Common myeloid progenitor, CD34-positive (primary cell): ENCODE measurements at regions not wholly inside any gene's neighbourhood (a gene's known extent, or its start where the extent isn't known, plus 50 kb on each side); places are given as distances from the start of the nearest gene placed in this dataset.
"Not testable (repeated sequence)": the region's sequence is repeated elsewhere in the genome, so short reads cannot be mapped to it uniquely, and the experiment has no call there.

Experiments used
- CTCF ChIA-PET: fragments of 350-600 bp; sonication (Branson Sonifier 250); formaldehyde crosslinking; loops from one replicate; lab custom pipeline; 2021; ENCODE audit warnings: antibody characterized with exemption; lab: Charles Lee
- POLR2A ChIA-PET: fragments of 350-600 bp; sonication (Branson Sonifier 250); formaldehyde crosslinking; loops from one replicate; lab custom pipeline; 2021; ENCODE audit warnings: antibody characterized with exemption; lab: Charles Lee
- DNase-seq, 3 donors: peaks; one replicate each; pipeline versions ENCODE4 v3.0.0 to v3.0.0-alpha.2; 2013
- H3K27ac ChIP-seq, 2 experiments: 1 replicate in 1 of 2; 2 replicates in 1 of 2; pipeline ENCODE4 v1.7.0; 2013; ENCODE audit warnings: inconsistent platforms in 2 of 2, low read length in 2 of 2, mild to moderate bottlenecking in 2 of 2, low read depth in 1 of 2, moderate library complexity in 1 of 2; ENCODE audit not compliant: severe bottlenecking in 2 of 2, insufficient read depth in 1 of 2, poor library complexity in 1 of 2
- H3K27me3 ChIP-seq, 5 experiments: replicated peaks in 2 of 5; 1 replicate in 3 of 5; 2 replicates in 2 of 5; pipeline versions ENCODE4 v1.6.1 to v1.7.0; 2013; ENCODE audit warnings: low read length in 4 of 5, mild to moderate bottlenecking in 2 of 5, moderate library complexity in 2 of 5, inconsistent platforms in 1 of 5; ENCODE audit not compliant: insufficient read depth in 5 of 5, control insufficient read depth in 4 of 5
- H3K36me3 ChIP-seq, 4 experiments: 1 replicate in 2 of 4; 2 replicates in 2 of 4; pipeline versions ENCODE4 v1.6.1 to v1.7.0; 2013; ENCODE audit warnings: low read length in 3 of 4, control low read depth in 1 of 4, mild to moderate bottlenecking in 1 of 4; ENCODE audit not compliant: control insufficient read depth in 4 of 4, insufficient read depth in 4 of 4
- H3K4me1 ChIP-seq, 4 experiments: 1 replicate in 3 of 4; 2 replicates in 1 of 4; pipeline versions ENCODE4 v1.6.1 to v1.7.1; 2013; ENCODE audit warnings: low read length in 3 of 4, mild to moderate bottlenecking in 3 of 4, control low read depth in 1 of 4, inconsistent platforms in 1 of 4, moderate library complexity in 1 of 4; ENCODE audit not compliant: control insufficient read depth in 4 of 4, insufficient read depth in 4 of 4; ENCODE audit errors: control extremely low read depth in 1 of 4
- H3K4me3 ChIP-seq, 7 experiments: 1 replicate in 4 of 7; 2 replicates in 3 of 7; pipeline versions ENCODE4 v1.5.1 to v1.7.0; 2013; ENCODE audit warnings: mild to moderate bottlenecking in 7 of 7, low read length in 6 of 7, moderate library complexity in 6 of 7, inconsistent platforms in 2 of 7, low read depth in 2 of 7, control low read depth in 1 of 7; ENCODE audit not compliant: insufficient read depth in 4 of 7, control insufficient read depth in 1 of 7; ENCODE audit errors: extremely low read depth in 1 of 7
- H3K9me3 ChIP-seq, 5 experiments: 1 replicate in 4 of 5; 2 replicates in 1 of 5; pipeline versions ENCODE4 v1.6.1 to v1.7.1; 2013; ENCODE audit warnings: low read length in 4 of 5, mild to moderate bottlenecking in 2 of 5, inconsistent platforms in 1 of 5, low read depth in 1 of 5, moderate library complexity in 1 of 5; ENCODE audit not compliant: control insufficient read depth in 4 of 5, insufficient read depth in 2 of 5; ENCODE audit errors: control extremely low read depth in 1 of 5
- WGBS: methylation state at CpG from one replicate; pipeline ENCODE4 v1.1.5; 2013; ENCODE audit not compliant: insufficient coverage; 5-methylcytosine and 5-hydroxymethylcytosine counted together

DNA sequence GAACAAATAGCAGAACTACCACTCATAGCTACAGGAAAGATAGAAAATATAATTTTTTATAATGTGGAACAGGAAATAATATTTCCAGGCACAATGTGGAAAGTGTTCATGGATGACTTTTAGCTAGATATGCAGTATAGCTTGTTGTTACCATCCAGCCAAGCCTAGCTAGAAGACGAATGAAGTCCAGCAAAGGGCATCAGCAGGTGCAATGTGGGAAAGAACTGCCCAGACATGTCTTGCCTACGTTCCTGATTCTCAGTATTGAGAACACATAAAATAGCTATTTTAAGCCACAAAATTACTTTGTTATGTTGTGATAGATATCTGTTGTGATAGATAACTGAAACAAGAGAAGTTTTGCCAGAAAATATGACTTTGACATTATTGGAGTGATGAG, 1690.0 kb upstream of the LRRTM3 start:
- ChIA-PET CTCF (interaction anchor here (1.0 kb wide), 1 partner anchor 10 kb away, joined by 4 read pairs; no protein-coding TSS in a partner anchor), POLR2A (no interaction called here)
- no CpG with 5 or more reads among the region's 2 CpGs for WGBS

DNA sequence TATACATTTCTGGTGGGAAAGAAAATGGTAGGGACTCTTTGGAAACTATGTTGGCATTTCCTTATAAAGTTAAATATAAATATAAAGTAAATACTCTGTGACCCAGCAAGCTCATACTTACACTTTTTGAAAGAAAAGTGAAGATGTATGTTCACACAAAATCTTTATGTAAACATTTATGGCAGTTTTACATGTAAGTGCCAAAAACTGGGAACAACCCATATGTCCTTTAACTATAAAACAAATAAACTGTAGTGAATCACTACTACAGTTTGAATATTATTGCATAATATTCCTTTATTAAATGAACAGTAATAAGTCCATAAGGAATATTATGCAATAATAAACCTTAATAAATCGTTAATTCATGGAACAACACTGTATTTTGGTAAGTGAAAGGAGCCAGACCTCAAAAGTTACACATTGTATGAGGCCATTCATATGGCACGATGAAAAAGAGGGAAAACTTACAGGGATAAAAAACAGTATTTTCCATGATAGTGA, 1660.3 kb upstream of the LRRTM3 start:
- Histone ChIP-seq H3K27me3 (no peaks in the 10 kb centered on the region), H3K9me3 (no peaks in the 10 kb centered on the region), H3K27ac (no peak overlapping the region), H3K36me3 (no peaks in the 10 kb centered on the region), H3K4me3 (no peak overlapping the region), H3K4me1 (no peaks in the 10 kb centered on the region)
- no peak for DNase-seq
- ChIA-PET POLR2A (no interaction called here), CTCF (no interaction called here)
- 100% methylated on average over 1 of the region's 2 CpGs for WGBS

More for the DNA sequence above, 1690.0 kb upstream of the LRRTM3 start:
- Histone ChIP-seq H3K4me3 (no peak overlapping the region), H3K36me3 (no peaks in the 10 kb centered on the region), H3K27ac (no peak overlapping the region), H3K4me1 (no peaks in the 10 kb centered on the region), H3K27me3 (no peaks in the 10 kb centered on the region), H3K9me3 (no peaks in the 10 kb centered on the region)
- no peak for DNase-seq

- POLR2A ChIA-PET, H3K4me1 ChIP-seq, DNase-seq, CTCF ChIA-PET, H3K9me3 ChIP-seq, H3K27me3 ChIP-seq, H3K4me3 ChIP-seq, H3K36me3 ChIP-seq, H3K27ac ChIP-seq: not testable (repeated sequence)
Measured at GRCh38 chr10:65269551-65269950, 1656.3 kb upstream of the LRRTM3 start.

GRCh38 chr10:65270969-65271368, 1654.9 kb upstream of the LRRTM3 start:
- WGBS: 89% methylated on average over 3 of the region's 10 CpGs
- H3K27ac ChIP-seq: no peak overlapping the region
- CTCF ChIA-PET: no interaction called here
- POLR2A ChIA-PET: no interaction called here
- DNase-seq: no peak
- H3K27me3 ChIP-seq: no peaks in the 10 kb centered on the region
- no peak overlapping the region for H3K4me3 ChIP-seq
- H3K36me3 ChIP-seq: no peaks in the 10 kb centered on the region
- H3K9me3 ChIP-seq: no peaks in the 10 kb centered on the region
- H3K4me1 ChIP-seq: no peaks in the 10 kb centered on the region

DNA sequence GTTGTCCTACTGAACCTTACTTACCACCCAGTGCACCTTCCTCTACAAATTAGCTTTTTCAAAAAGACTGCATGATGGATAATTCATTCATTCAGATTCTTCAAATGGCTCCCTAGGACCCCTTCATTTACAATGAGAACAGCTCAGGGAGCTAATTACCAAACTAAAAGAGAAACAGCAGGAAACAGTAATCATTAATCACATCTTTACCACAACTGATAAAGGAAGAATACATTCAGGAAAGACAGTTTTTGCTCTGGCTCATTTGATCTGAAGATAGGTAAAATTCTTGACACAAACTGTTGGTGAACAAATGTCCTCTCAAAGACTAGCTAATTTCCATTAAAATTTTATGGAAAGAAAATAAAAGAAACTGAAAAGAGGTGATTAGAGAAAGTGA, 1652.7 kb upstream of the LRRTM3 start:
- POLR2A ChIA-PET: no interaction called here
- H3K27me3 ChIP-seq: no peaks in the 10 kb centered on the region
- no peaks in the 10 kb centered on the region for H3K36me3 ChIP-seq
- DNase-seq: no peak
- no peak overlapping the region for H3K27ac ChIP-seq
- H3K9me3 ChIP-seq: no peaks in the 10 kb centered on the region
- no peak overlapping the region for H3K4me3 ChIP-seq
- CTCF ChIA-PET: no interaction called here
- no peaks in the 10 kb centered on the region for H3K4me1 ChIP-seq

GRCh38 chr10:65275296-65275695, 1650.5 kb upstream of the LRRTM3 start:
- Histone ChIP-seq H3K36me3 (no peaks in the 10 kb centered on the region), H3K27me3 (no peaks in the 10 kb centered on the region), H3K4me1 (no peaks in the 10 kb centered on the region), H3K9me3 (peaks cover 0 to 7% (median 0%) of the 10 kb centered on the region in 5 experiments), H3K4me3 (no peak overlapping the region), H3K27ac (no peak overlapping the region)
- ChIA-PET POLR2A (no interaction called here), CTCF (no interaction called here)
- no peak for DNase-seq
- WGBS: no CpG with 5 or more reads among the region's 4 CpGs

- 94% methylated on average over 3 of the region's 5 CpGs for WGBS
- no peak overlapping the region for H3K27ac ChIP-seq
- CTCF ChIA-PET: no interaction called here
Measured at GRCh38 chr10:65284495-65285041, 1641.3 kb upstream of the LRRTM3 start.

More at GRCh38 chr10:65284495-65285041, 1641.3 kb upstream of the LRRTM3 start:
- DNase-seq: no peak
- POLR2A ChIA-PET: no interaction called here
- Histone ChIP-seq H3K4me1 (no peaks in the 10 kb centered on the region), H3K36me3 (no peaks in the 10 kb centered on the region), H3K9me3 (peaks cover 0 to 8% (median 0%) of the 10 kb centered on the region in 5 experiments), H3K4me3 (no peak overlapping the region), H3K27me3 (no peaks in the 10 kb centered on the region)
